ENCODE measurements at regions not wholly inside any gene's neighbourhood (a gene's known extent, or its start where the extent isn't known, plus 50 kb on each side); places are given as distances from the start of the nearest gene placed in this dataset.

DNA sequence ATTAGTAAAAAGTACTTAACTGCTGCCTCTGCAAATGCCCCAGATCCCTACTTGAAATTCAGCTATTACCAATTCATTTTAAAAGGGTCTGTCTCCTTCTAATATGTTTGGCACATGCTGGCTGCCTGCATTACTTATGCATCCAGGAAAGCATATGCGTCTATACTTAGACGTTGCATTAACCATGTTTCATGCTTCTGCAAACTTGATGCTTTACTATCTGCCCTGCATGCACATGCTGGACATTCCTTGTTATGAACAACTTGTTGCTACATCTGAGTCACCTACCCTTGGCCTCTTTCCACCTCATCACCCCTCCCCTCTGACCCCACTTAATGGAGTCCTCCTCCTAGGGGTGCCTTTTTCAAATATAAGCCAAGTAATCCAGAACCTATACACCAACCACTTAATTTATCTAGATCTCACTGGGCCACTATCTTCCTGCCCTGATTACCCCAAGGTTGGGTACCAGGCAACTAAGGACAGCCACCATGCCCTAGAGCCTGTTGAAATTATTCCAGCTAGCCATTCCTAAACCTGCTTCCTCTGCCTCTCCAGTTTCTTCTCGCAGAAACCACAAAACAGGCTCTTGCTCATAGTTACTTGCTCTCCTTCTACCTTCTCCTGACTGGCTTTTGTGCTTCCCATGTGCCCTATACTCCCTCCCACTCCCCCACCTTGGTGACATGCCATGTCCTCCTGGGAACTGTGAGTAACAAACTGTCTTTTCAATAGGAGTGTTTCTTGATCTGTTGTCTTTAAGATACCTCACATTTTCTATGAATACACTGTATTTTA, 1187.9 kb downstream of the REEP3 start:
- TF ChIP-seq, protein P1, sequence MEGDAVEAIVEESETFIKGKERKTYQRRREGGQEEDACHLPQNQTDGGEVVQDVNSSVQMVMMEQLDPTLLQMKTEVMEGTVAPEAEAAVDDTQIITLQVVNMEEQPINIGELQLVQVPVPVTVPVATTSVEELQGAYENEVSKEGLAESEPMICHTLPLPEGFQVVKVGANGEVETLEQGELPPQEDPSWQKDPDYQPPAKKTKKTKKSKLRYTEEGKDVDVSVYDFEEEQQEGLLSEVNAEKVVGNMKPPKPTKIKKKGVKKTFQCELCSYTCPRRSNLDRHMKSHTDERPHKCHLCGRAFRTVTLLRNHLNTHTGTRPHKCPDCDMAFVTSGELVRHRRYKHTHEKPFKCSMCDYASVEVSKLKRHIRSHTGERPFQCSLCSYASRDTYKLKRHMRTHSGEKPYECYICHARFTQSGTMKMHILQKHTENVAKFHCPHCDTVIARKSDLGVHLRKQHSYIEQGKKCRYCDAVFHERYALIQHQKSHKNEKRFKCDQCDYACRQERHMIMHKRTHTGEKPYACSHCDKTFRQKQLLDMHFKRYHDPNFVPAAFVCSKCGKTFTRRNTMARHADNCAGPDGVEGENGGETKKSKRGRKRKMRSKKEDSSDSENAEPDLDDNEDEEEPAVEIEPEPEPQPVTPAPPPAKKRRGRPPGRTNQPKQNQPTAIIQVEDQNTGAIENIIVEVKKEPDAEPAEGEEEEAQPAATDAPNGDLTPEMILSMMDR (IDR thresholded peaks at IDR 0.05), result no peak
- TF ChIP-seq EZH2 (IDR thresholded peaks at IDR 0.05; ENCODE audit: borderline replicate concordance, insufficient read depth, low read depth, low read length, poor library complexity, severe bottlenecking), result no peak

All from B cell (primary cell).